ENCODE measurements at regions not wholly inside any gene's neighbourhood (a gene's known extent, or its start where the extent isn't known, plus 50 kb on each side); places are given as distances from the start of the nearest gene placed in this dataset.

DNA sequence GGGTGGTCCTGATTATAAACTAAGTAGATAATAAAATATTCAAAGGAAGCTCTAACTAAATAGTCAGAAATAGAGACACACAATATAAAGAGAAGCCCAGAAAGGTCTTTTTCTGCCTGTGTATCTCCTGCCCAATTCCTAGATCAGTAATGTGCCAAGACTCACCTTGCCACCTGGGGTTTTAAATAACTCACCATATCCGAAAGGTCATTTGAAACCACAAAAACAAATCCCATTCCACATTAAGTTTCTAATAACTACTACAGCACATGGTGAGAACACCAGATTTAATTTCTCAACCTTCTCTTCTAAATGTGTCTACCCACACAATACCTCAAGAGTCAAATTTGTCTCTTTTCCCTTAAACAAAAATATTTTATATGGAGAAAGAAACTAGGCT is 75.2 kb downstream of the ZNF608 start:
- Histone ChIP-seq H3K4me1 (peaks cover 0 to 74% (median 12%) of the 10 kb centered on the region in 12 donors), H3K9me3 (no peaks in the 10 kb centered on the region), H3K4me3 (no peak overlapping the region), H3K36me3 (no peaks in the 10 kb centered on the region), H3K27ac (peak overlapping the region in 1 of 12 donors; percentile 6), H3K27me3 (no peaks in the 10 kb centered on the region)
- TF ChIP-seq POLR2A (IDR thresholded peaks at IDR 0.05) (no peak), CTCF (IDR thresholded peaks at IDR 0.05) (no peak)
- intact Hi-C loops (cut with DNase I), result no loop called here
- WGBS, 4 donors, result 85 to 94% (median 89%) methylated on average over 1 of the region's 1 CpG
- no peak for ATAC-seq
- no peak for DNase-seq

GRCh38 chr5:124670722-124671184 is 75.7 kb downstream of the ZNF608 start:
- ATAC-seq (no peak), DNase-seq (no peak)
- Histone ChIP-seq H3K27me3 (no peaks in the 10 kb centered on the region), H3K9me3 (no peaks in the 10 kb centered on the region), H3K4me3 (no peak overlapping the region), H3K27ac (peak overlapping the region in 2 of 12 donors; percentile 6 to 24), H3K4me1 (peaks cover 0 to 74% (median 13%) of the 10 kb centered on the region in 12 donors), H3K36me3 (no peaks in the 10 kb centered on the region)
- intact Hi-C loops (cut with DNase I), result no loop called here
- WGBS, 4 donors, result 65 to 82% (median 71%) methylated on average over 3 of the region's 3 CpGs
- no peak for TF ChIP-seq CTCF (IDR thresholded peaks at IDR 0.05)
- TF ChIP-seq POLR2A (IDR thresholded peaks at IDR 0.05), result no peak

GRCh38 chr5:124669956-124670721 is 76.3 kb downstream of the ZNF608 start:
- Histone ChIP-seq H3K36me3 (no peaks in the 10 kb centered on the region), H3K27ac (peak overlapping the region in 2 of 12 donors; percentile 6 to 24), H3K27me3 (no peaks in the 10 kb centered on the region), H3K4me3 (no peak overlapping the region), H3K4me1 (peaks cover 0 to 74% (median 15%) of the 10 kb centered on the region in 12 donors), H3K9me3 (no peaks in the 10 kb centered on the region)
- TF ChIP-seq CTCF (IDR thresholded peaks at IDR 0.05) (no peak), POLR2A (IDR thresholded peaks at IDR 0.05) (no peak)
- 76 to 89% (median 82%) methylated on average over 7 of the region's 7 CpGs for WGBS, 4 donors
- DNase-seq (no peak), ATAC-seq (peak in 2 of 4 donors; percentile 59 to 70)
- intact Hi-C loops (cut with DNase I), result no loop called here

DNA sequence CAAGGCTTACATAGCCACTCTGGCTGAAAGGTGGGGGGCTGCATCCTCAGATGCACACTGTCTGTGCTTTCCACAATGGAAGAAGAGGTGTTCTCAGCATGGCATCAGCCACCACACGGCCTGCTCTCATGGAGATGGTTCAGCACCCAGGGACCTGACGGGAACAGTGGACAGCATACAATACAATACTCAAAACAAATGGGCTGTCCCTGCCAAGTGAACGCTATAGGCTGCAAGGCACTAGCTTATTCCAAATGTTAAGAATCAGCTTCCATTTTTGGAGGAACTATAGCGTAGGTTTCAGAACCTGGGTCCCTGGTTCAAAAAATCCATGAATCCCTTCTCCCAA is 77.2 kb downstream of the ZNF608 start:
- 85 to 95% (median 90%) methylated on average over 4 of the region's 4 CpGs for WGBS, 4 donors
- H3K27ac ChIP-seq, result no peak overlapping the region
- TF ChIP-seq POLR2A (IDR thresholded peaks at IDR 0.05), result no peak
- TF ChIP-seq CTCF (IDR thresholded peaks at IDR 0.05), result no peak
- H3K27me3 ChIP-seq, result no peaks in the 10 kb centered on the region
- H3K4me3 ChIP-seq, result no peak overlapping the region
- intact Hi-C loops (cut with DNase I), result no loop called here
- H3K36me3 ChIP-seq, result no peaks in the 10 kb centered on the region
- ATAC-seq, result peak in 1 of 4 donors; percentile 27
- peaks cover 0 to 80% (median 15%) of the 10 kb centered on the region in 12 donors for H3K4me1 ChIP-seq
- no peak for DNase-seq
- H3K9me3 ChIP-seq, result no peaks in the 10 kb centered on the region
